B cell (primary cell): ENCODE measurements at regions not wholly inside any gene's neighbourhood (a gene's known extent, or its start where the extent isn't known, plus 50 kb on each side); places are given as distances from the start of the nearest gene placed in this dataset.

ENCODE experiments used
- ATAC-seq: fragments of 200-7000 bp; cut with Tn5 transposase; one replicate; pipeline ENCODE4 v1.10.0; 2021; ENCODE audit warnings: low read depth, mild to moderate bottlenecking, moderate number of reproducible peaks, moderate library complexity
- CTCF ChIA-PET: fragments of 350-600 bp; sonication (Branson Sonifier 250); formaldehyde crosslinking; loops from one replicate; lab custom pipeline; 2021; ENCODE audit warnings: antibody characterized with exemption, inconsistent platforms; lab: Charles Lee
- POLR2A ChIA-PET: fragments of 350-600 bp; sonication (Branson Sonifier 250); formaldehyde crosslinking; loops from one replicate; lab custom pipeline; 2021; ENCODE audit warnings: antibody characterized with exemption; lab: Charles Lee
- DNase-seq: peaks from one replicate; pipeline ENCODE4 v3.0.0; 2013
- H2AFZ ChIP-seq: 2 replicates; pipeline ENCODE4 v1.6.1; 2012; ENCODE audit warnings: mild to moderate bottlenecking, low read depth, low read length; ENCODE audit not compliant: insufficient read depth, poor library complexity, severe bottlenecking
- H3K27ac ChIP-seq, 2 donors: 1 replicate in 1 of 2; 2 replicates in 1 of 2; pipeline ENCODE4 v1.5.1; 2012 to 2013; ENCODE audit warnings: low read length in 2 of 2, mild to moderate bottlenecking in 2 of 2, moderate library complexity in 1 of 2
- H3K27me3 ChIP-seq, 4 experiments: fragments of 200-600 bp in 1 of 4; sonication (generic) in 1 of 4; replicated peaks in 1 of 4; 1 replicate in 2 of 4; 2 replicates in 2 of 4; pipeline versions ENCODE4 v1.6.1 to v1.7.0; 2013 to 2016; ENCODE audit warnings: low read length in 3 of 4, mild to moderate bottlenecking in 2 of 4, mixed read lengths in 1 of 4, moderate library complexity in 1 of 4; ENCODE audit not compliant: insufficient read depth in 4 of 4, control insufficient read depth in 3 of 4; ENCODE audit errors: control extremely low read depth in 1 of 4
- H3K36me3 ChIP-seq, 2 experiments: replicated peaks in 1 of 2; 1 replicate in 1 of 2; 2 replicates in 1 of 2; pipeline versions ENCODE4 v1.6.1 to v1.7.1; 2013; ENCODE audit warnings: low read length in 1 of 2; ENCODE audit not compliant: insufficient read depth in 2 of 2, control insufficient read depth in 1 of 2; ENCODE audit errors: control extremely low read depth in 1 of 2, extremely low read depth in 1 of 2
- H3K4me1 ChIP-seq, 2 donors: fragments of 200-600 bp in 1 of 2; sonication (generic) in 1 of 2; 1 replicate in 1 of 2; 2 replicates in 1 of 2; pipeline versions ENCODE4 v1.5.1 to v1.6.1; 2013 to 2017; ENCODE audit warnings: low read length in 2 of 2; ENCODE audit not compliant: control insufficient read depth in 2 of 2, insufficient read depth in 2 of 2
- H3K4me2 ChIP-seq: replicated peaks from 2 replicates; pipeline ENCODE3; 2012; ENCODE audit warnings: mild to moderate bottlenecking, low read depth, low read length; ENCODE audit not compliant: poor library complexity, severe bottlenecking
- H3K4me3 ChIP-seq, 5 experiments: fragments of 200-600 bp in 1 of 5; sonication (generic) in 1 of 5; 1 replicate in 3 of 5; 2 replicates in 2 of 5; pipeline versions ENCODE4 v1.5.1 to v1.7.0; 2011 to 2016; ENCODE audit warnings: low read length in 4 of 5, mild to moderate bottlenecking in 4 of 5, low read depth in 2 of 5, control low read depth in 1 of 5, moderate library complexity in 1 of 5; ENCODE audit not compliant: insufficient read depth in 1 of 5; ENCODE audit errors: control extremely low read depth in 1 of 5, extremely low read depth in 1 of 5
- H3K79me2 ChIP-seq: fragments of 200-600 bp; sonication (generic); one replicate; pipeline ENCODE4 v1.6.0; 2016; ENCODE audit warnings: low read length; ENCODE audit not compliant: control insufficient read depth, insufficient read depth
- H3K9ac ChIP-seq: fragments of 200-600 bp; sonication (generic); 2 replicates; pipeline ENCODE4 v1.6.1; 2017; ENCODE audit warnings: mild to moderate bottlenecking, low read length, moderate library complexity
- H3K9me3 ChIP-seq, 3 donors: one replicate each; pipeline versions ENCODE4 v1.6.1 to v1.7.1; 2013; ENCODE audit warnings: low read length in 2 of 3; ENCODE audit not compliant: control insufficient read depth in 2 of 3, insufficient read depth in 1 of 3; ENCODE audit errors: control extremely low read depth in 1 of 3
- H4K20me1 ChIP-seq: 2 replicates; pipeline ENCODE4 v1.6.0; 2012; ENCODE audit warnings: mild to moderate bottlenecking, low read length; ENCODE audit not compliant: insufficient read depth, control insufficient read depth, poor library complexity, severe bottlenecking
- H3K27ac Mint-ChIP-seq: one replicate; pipeline ENCODE4 v1.8.0; 2021; ENCODE audit warnings: mixed read lengths
- H3K27me3 Mint-ChIP-seq: one replicate; pipeline ENCODE4 v1.8.0; 2021; ENCODE audit warnings: mixed read lengths
- H3K4me1 Mint-ChIP-seq: one replicate; pipeline ENCODE4 v1.8.0; 2021; ENCODE audit warnings: mixed read lengths
- H3K4me3 Mint-ChIP-seq: one replicate; pipeline ENCODE4 v1.8.0; 2021; ENCODE audit warnings: mixed read lengths
- H3K9me3 Mint-ChIP-seq: one replicate; pipeline ENCODE4 v1.8.0; 2022; ENCODE audit warnings: mixed read lengths; ENCODE audit not compliant: insufficient read depth
- EZH2 ChIP-seq: IDR thresholded peaks from 2 replicates; pipeline ENCODE4 v1.6.1; 2012; ENCODE audit warnings: borderline replicate concordance, low read depth, mild to moderate bottlenecking, moderate library complexity, low read length; ENCODE audit not compliant: insufficient read depth, poor library complexity, severe bottlenecking
- WGBS: methylation state at CpG from one replicate; pipeline ENCODE4 v1.1.5; 2013; ENCODE audit warnings: missing lambda C conversion rate; ENCODE audit not compliant: insufficient coverage; 5-methylcytosine and 5-hydroxymethylcytosine counted together
- intact Hi-C: fragments of 100-400 bp; cut with micrococcal nuclease; formaldehyde crosslinking; loops from one replicate; pipeline ENCODE4 v1.10.0; 2022
- TF ChIP-seq, protein P1 (sequence below): fragments of 200-600 bp; IDR thresholded peaks from one replicate; pipeline ENCODE4 v1.8.0; 2022; ENCODE audit warnings: antibody characterized with exemption, mild to moderate bottlenecking

DNA sequence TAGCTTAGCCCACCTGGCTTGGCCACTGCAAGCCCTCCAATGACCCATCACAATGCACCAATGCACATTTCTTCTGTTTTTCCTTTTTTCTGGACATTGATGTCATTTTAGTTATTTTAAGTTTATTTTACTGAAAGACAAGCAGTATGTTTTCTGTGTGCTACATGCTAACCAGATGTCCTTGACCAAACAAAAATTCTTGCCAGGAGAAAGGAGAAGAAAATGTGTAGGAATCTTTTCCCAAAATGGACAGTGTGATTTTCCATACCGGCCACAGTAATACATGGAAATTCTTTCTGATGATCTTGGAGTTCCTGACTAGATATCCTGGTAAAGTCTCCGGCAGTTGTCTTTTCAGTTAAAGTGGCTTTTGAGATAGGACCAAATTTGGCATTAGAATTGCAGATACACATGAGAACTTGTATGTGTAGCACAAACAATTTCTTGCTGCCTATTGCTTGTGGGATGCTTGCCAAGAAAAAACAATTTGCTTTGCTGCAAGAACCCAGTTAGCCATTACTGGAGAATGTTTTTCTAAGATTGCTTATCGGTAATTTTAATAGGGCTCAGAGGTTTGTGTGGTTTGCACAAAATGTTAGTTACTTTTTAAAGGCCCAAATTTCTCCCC is 696.5 kb upstream of the CITED2 start:
- WGBS, result 95% methylated on average over 2 of the region's 3 CpGs

DNA sequence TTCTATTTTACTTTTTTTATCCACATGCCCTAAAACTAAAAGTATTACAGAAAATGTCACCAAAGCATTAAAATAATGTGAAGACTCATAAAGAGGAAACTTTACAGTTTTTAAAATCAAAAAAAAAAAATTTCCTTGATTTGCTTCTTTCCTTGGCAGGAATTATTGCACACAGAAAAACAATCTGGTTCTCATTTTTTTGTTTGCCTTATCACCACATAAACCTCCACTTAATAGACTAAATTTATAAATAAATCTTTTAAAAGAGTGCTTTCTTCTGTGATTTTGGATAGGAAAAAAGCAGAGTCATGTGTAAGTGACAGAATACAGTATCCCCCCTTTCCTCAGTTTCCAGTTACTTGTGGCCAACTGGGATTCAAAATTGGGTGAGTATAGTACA is 695.1 kb upstream of the CITED2 start:
- no peak overlapping the region for H3K4me3 Mint-ChIP-seq
- no peak for TF ChIP-seq EZH2
- TF ChIP-seq, protein P1, sequence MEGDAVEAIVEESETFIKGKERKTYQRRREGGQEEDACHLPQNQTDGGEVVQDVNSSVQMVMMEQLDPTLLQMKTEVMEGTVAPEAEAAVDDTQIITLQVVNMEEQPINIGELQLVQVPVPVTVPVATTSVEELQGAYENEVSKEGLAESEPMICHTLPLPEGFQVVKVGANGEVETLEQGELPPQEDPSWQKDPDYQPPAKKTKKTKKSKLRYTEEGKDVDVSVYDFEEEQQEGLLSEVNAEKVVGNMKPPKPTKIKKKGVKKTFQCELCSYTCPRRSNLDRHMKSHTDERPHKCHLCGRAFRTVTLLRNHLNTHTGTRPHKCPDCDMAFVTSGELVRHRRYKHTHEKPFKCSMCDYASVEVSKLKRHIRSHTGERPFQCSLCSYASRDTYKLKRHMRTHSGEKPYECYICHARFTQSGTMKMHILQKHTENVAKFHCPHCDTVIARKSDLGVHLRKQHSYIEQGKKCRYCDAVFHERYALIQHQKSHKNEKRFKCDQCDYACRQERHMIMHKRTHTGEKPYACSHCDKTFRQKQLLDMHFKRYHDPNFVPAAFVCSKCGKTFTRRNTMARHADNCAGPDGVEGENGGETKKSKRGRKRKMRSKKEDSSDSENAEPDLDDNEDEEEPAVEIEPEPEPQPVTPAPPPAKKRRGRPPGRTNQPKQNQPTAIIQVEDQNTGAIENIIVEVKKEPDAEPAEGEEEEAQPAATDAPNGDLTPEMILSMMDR, result no peak
- Histone ChIP-seq H3K4me3 (no peak overlapping the region), H3K4me2 (no peak overlapping the region), H3K27me3 (no peaks in the 10 kb centered on the region), H2AFZ (no peak overlapping the region), H4K20me1 (no peaks in the 10 kb centered on the region), H3K36me3 (no peaks in the 10 kb centered on the region), H3K9me3 (no peaks in the 10 kb centered on the region), H3K9ac (no peak overlapping the region), H3K27ac (no peak overlapping the region), H3K4me1 (no peaks in the 10 kb centered on the region), H3K79me2 (no peaks in the 10 kb centered on the region)
- no peaks in the 10 kb centered on the region for H3K4me1 Mint-ChIP-seq
- DNase-seq, result no peak
- H3K27me3 Mint-ChIP-seq, result no peaks in the 10 kb centered on the region
- ChIA-PET POLR2A (no interaction called here), CTCF (no interaction called here)
- no peak overlapping the region for H3K27ac Mint-ChIP-seq
- no peak for ATAC-seq
- H3K9me3 Mint-ChIP-seq, result no peaks in the 10 kb centered on the region
- intact Hi-C loops, result no loop called here

More for the DNA sequence above, 696.5 kb upstream of the CITED2 start:
- CTCF ChIA-PET, result no interaction called here
- Histone ChIP-seq H2AFZ (no peak overlapping the region), H3K36me3 (no peaks in the 10 kb centered on the region), H3K4me3 (no peak overlapping the region), H3K27ac (no peak overlapping the region), H3K27me3 (no peaks in the 10 kb centered on the region), H4K20me1 (no peaks in the 10 kb centered on the region), H3K4me1 (no peaks in the 10 kb centered on the region), H3K4me2 (no peak overlapping the region), H3K79me2 (no peaks in the 10 kb centered on the region), H3K9ac (no peak overlapping the region), H3K9me3 (no peaks in the 10 kb centered on the region)
- intact Hi-C loops, result no loop called here
- TF ChIP-seq, protein P1, result no peak
- TF ChIP-seq EZH2, result no peak
- Mint-ChIP-seq H3K27me3 (no peaks in the 10 kb centered on the region), H3K4me3 (no peak overlapping the region), H3K4me1 (no peaks in the 10 kb centered on the region), H3K27ac (no peak overlapping the region), H3K9me3 (no peaks in the 10 kb centered on the region)
- ATAC-seq, result no peak
- DNase-seq, result no peak
- POLR2A ChIA-PET, result no interaction called here
